Neural crest cell (in vitro differentiated cells): ENCODE measurements at regions not wholly inside any gene's neighbourhood (a gene's known extent, or its start where the extent isn't known, plus 50 kb on each side); places are given as distances from the start of the nearest gene placed in this dataset.

Source experiments
- DNase-seq: peaks from one replicate; pipeline ENCODE4 v3.0.0; 2021; ENCODE audit warnings: low read depth, mixed read lengths, low spot score
- H3K27ac Mint-ChIP-seq: one replicate; pipeline ENCODE4 v1.8.0; 2021; ENCODE audit warnings: mild to moderate bottlenecking, mixed read lengths; ENCODE audit not compliant: unreplicated experiment
- H3K27me3 Mint-ChIP-seq: 2 replicates; pipeline ENCODE4 v1.8.0; 2021; ENCODE audit warnings: low read depth, mild to moderate bottlenecking, mixed read lengths
- H3K36me3 Mint-ChIP-seq: 2 replicates; pipeline ENCODE4 v1.8.0; 2021; ENCODE audit warnings: low read depth, mild to moderate bottlenecking, mixed read lengths
- H3K4me1 Mint-ChIP-seq: 2 replicates; pipeline ENCODE4 v1.8.0; 2021; ENCODE audit warnings: mixed read lengths
- H3K4me3 Mint-ChIP-seq: one replicate; pipeline ENCODE4 v1.8.0; 2021; ENCODE audit warnings: mild to moderate bottlenecking, mixed read lengths
- H3K9me3 Mint-ChIP-seq: 2 replicates; pipeline ENCODE4 v1.8.0; 2021; ENCODE audit warnings: mixed read lengths
- TF ChIP-seq, protein P1 (sequence below): fragments of 200-600 bp; sonication (generic); conservative IDR thresholded peaks from 2 replicates; pipeline ENCODE4 v1.5.0; 2021; ENCODE audit warnings: antibody characterized with exemption, mild to moderate bottlenecking

DNA sequence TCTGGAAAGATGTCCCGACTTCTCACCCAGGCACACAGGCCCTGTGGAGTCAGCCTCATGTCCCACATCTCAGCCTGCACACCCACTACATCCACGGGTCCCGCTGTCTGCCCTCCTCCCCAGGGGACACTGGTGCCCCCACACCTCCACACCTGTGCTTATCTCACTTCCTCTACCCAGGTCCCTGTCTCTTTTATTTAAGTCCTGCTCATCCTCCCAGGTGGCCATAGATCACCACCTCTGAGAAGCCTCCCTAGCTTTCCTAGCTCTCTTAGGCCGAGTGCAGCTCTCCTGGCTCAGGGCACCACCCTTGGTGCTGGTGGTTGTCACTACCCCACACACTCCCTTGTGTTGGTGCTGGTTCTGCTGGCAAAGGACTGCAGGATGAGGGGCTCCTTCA lies 143.6 kb upstream of the PITX1 start:
- Mint-ChIP-seq H3K4me1 (no peaks in the 10 kb centered on the region), H3K9me3 (no peaks in the 10 kb centered on the region), H3K27ac (peak overlapping the region; percentile 71), H3K4me3 (no peak overlapping the region), H3K36me3 (no peaks in the 10 kb centered on the region), H3K27me3 (peaks cover 27% of the 10 kb centered on the region)
- TF ChIP-seq, protein P1, sequence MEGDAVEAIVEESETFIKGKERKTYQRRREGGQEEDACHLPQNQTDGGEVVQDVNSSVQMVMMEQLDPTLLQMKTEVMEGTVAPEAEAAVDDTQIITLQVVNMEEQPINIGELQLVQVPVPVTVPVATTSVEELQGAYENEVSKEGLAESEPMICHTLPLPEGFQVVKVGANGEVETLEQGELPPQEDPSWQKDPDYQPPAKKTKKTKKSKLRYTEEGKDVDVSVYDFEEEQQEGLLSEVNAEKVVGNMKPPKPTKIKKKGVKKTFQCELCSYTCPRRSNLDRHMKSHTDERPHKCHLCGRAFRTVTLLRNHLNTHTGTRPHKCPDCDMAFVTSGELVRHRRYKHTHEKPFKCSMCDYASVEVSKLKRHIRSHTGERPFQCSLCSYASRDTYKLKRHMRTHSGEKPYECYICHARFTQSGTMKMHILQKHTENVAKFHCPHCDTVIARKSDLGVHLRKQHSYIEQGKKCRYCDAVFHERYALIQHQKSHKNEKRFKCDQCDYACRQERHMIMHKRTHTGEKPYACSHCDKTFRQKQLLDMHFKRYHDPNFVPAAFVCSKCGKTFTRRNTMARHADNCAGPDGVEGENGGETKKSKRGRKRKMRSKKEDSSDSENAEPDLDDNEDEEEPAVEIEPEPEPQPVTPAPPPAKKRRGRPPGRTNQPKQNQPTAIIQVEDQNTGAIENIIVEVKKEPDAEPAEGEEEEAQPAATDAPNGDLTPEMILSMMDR: no peak
- no peak for DNase-seq

DNA sequence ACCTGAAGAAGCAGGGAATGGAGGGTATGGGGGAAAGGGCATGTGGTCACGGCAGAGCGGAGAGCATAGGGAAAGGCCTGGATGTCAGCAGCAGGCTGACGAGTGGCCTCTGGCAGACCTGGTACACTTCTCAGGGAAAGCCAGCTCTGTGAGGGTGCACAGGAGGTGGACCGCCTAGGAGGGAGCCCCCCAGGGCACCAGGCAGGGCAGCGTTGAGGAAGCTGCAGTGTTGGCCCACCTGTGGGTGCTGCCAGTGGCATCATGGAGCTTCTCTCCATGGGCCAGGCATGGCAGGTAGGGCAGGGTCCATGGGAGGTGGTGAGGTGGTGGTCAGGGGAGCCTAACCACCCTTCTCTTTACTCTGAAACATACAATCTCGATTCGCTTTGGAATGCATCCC lies 143.0 kb upstream of the PITX1 start:
- no peak for DNase-seq
- Mint-ChIP-seq H3K4me3 (no peak overlapping the region), H3K9me3 (no peaks in the 10 kb centered on the region), H3K36me3 (no peaks in the 10 kb centered on the region), H3K4me1 (no peaks in the 10 kb centered on the region), H3K27ac (no peak overlapping the region), H3K27me3 (peaks cover 33% of the 10 kb centered on the region)
- TF ChIP-seq, protein P1: no peak

DNA sequence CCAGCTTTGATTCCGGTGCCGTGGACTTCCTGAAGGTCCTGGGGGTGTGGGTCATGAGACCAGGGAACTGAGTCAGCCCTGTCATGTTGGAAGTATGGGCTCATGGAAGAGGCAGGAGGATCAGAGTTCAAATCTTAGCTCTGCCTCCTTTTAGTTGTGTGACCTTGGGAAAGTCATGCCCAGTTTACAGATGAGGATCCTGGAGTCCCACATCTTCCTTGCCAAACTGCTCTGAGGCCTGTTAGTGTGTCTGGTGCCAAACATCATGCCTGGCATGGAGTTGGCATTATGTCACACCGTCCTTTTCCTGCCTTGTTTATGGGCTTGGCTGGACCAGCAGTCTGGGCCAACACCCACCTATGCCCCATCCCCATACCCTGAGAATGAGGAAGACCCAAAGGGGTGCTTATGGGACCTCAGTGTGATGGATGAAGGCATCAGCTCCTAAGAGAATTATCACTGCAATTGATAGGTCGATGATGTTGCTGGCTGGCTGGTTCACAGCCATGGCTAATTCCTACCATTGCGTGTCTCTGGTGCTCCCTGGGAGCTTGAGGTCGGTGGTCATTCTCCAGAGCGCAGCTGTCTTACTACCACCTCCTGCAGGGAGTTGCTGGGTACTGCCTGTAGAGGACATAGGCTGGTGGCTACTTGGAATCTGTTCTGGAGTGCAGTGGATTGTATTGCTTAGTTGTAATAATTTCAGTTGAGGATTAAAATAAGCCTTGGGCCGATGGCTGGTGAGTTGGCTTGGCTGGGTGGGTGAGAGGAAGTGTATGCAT lies 140.5 kb upstream of the PITX1 start:
- H3K4me1 Mint-ChIP-seq: no peaks in the 10 kb centered on the region
- H3K4me3 Mint-ChIP-seq: no peak overlapping the region
- DNase-seq: no peak
- H3K9me3 Mint-ChIP-seq: no peaks in the 10 kb centered on the region
- no peaks in the 10 kb centered on the region for H3K36me3 Mint-ChIP-seq
- TF ChIP-seq, protein P1: peak; percentile 30
- peaks cover 53% of the 10 kb centered on the region for H3K27me3 Mint-ChIP-seq
- H3K27ac Mint-ChIP-seq: no peak overlapping the region

DNA sequence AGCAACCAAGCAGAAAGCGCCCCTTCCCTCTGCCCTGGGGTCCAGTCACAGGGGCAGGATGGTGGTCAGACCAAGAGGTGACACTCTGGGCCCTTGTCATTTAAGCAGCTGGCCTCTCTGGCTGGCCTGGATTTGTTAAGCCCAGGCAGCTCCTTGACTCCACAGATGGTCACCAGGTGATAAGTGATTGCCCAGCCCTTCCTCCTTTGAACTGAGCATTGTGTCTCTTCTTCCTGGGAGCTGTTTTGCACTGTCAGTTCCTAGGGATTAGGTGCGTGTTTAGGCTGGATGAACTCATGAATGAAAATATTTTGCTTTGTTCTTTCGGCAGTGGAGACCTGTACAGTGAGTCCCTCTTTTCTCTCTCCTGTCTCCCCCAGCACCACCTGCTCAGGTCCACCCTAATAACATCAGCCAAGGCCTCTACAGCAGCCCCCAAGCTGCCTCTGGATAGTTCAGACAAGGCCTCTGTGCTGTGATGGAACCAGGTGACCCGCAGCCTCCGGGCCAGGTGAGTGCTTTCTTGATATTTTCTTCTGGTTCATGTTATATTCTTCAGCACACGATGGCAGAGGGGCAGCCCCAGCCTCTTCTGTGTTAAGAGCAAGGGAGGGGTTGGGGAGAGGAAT lies 139.7 kb upstream of the PITX1 start:
- TF ChIP-seq, protein P1: no peak

DNA sequence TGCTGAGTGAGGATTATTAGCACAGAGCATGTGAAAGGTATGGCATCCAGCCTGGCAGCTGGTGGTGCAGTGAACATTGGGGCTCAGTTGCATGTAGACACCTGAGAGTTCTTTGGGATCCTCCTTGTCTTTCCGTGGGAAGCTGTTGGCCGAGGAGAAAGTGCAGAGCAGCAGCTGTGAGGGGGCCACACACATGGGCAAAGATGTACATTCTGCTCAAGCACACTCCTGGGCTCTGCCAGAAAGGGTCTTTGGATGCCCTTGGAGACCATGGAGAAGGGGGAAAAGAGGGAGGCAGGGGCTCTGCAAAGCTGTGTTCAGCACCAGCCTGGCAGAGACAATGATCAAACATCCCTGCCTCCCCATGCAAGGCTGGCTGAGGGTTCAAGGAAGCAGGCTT lies 138.7 kb upstream of the PITX1 start:
- peaks cover 69% of the 10 kb centered on the region for H3K27me3 Mint-ChIP-seq

More for the DNA sequence above, 139.7 kb upstream of the PITX1 start:
- H3K9me3 Mint-ChIP-seq: no peaks in the 10 kb centered on the region
- no peak overlapping the region for H3K27ac Mint-ChIP-seq
- H3K27me3 Mint-ChIP-seq: peaks cover 59% of the 10 kb centered on the region
- H3K4me1 Mint-ChIP-seq: no peaks in the 10 kb centered on the region
- H3K4me3 Mint-ChIP-seq: no peak overlapping the region
- no peak for DNase-seq
- no peaks in the 10 kb centered on the region for H3K36me3 Mint-ChIP-seq

More for the DNA sequence above, 138.7 kb upstream of the PITX1 start:
- no peak overlapping the region for H3K4me3 Mint-ChIP-seq
- no peaks in the 10 kb centered on the region for H3K9me3 Mint-ChIP-seq
- H3K4me1 Mint-ChIP-seq: no peaks in the 10 kb centered on the region
- DNase-seq: no peak
- H3K27ac Mint-ChIP-seq: no peak overlapping the region
- H3K36me3 Mint-ChIP-seq: no peaks in the 10 kb centered on the region
- TF ChIP-seq, protein P1: no peak
